NT2/D1 (cell line): ENCODE measurements at regions not wholly inside any gene's neighbourhood (a gene's known extent, or its start where the extent isn't known, plus 50 kb on each side); places are given as distances from the start of the nearest gene placed in this dataset.

ENCODE experiments used
- SUZ12 ChIP-seq: IDR thresholded peaks from 2 replicates; pipeline ENCODE4 v1.6.1; 2011; ENCODE audit not compliant: insufficient read length, insufficient read depth; ENCODE audit errors: extremely low read depth
- YY1 ChIP-seq: IDR thresholded peaks from 2 replicates; pipeline ENCODE4 v1.6.1; 2011; ENCODE audit not compliant: insufficient read length, insufficient read depth
- ZNF274 ChIP-seq: IDR thresholded peaks from 2 replicates; pipeline ENCODE4 v1.6.1; 2011; ENCODE audit warnings: mild to moderate bottlenecking, low read depth, low read length

GRCh38 chr22:44632541-44633396 lies 69.2 kb upstream of the PRR5 start:
- TF ChIP-seq SUZ12 (no peak), ZNF274 (no peak), YY1 (no peak)
